Lower lobe of right lung (tissue), 2 donors: ENCODE measurements at regions not wholly inside any gene's neighbourhood (a gene's known extent, or its start where the extent isn't known, plus 50 kb on each side); places are given as distances from the start of the nearest gene placed in this dataset.
"Not testable (repeated sequence)": the region's sequence is repeated elsewhere in the genome, so short reads cannot be mapped to it uniquely, and the experiment has no call there.

Source experiments
- ATAC-seq, 2 donors: fragments of 200-7000 bp; cut with Tn5 transposase; one replicate each; pipeline ENCODE4 v1.9.1; 2020 to 2022; ENCODE audit warnings: mild to moderate bottlenecking in 2 of 2, moderate library complexity in 2 of 2
- DNase-seq: peaks from one replicate; pipeline ENCODE4 v3.0.0-alpha.2; 2020
- H3K27ac ChIP-seq: fragments of 200-600 bp; one replicate; pipeline ENCODE4 v1.8.0; 2022
- H3K27me3 ChIP-seq: fragments of 200-600 bp; one replicate; pipeline ENCODE4 v1.8.0; 2022; ENCODE audit warnings: low read depth
- H3K36me3 ChIP-seq: fragments of 200-600 bp; one replicate; pipeline ENCODE4 v1.8.0; 2022; ENCODE audit warnings: mild to moderate bottlenecking
- H3K4me1 ChIP-seq: fragments of 200-600 bp; one replicate; pipeline ENCODE4 v1.8.0; 2022
- H3K4me3 ChIP-seq: fragments of 200-600 bp; one replicate; pipeline ENCODE4 v1.8.0; 2022; ENCODE audit warnings: mild to moderate bottlenecking
- H3K9me3 ChIP-seq: fragments of 200-600 bp; one replicate; pipeline ENCODE4 v1.8.0; 2022
- CTCF ChIP-seq: fragments of 200-600 bp; IDR thresholded peaks from one replicate; pipeline ENCODE4 v1.8.0; 2022; ENCODE audit warnings: antibody characterized with exemption, mild to moderate bottlenecking
- intact Hi-C: fragments of 100-400 bp; cut with DNase I; formaldehyde crosslinking; loops from one replicate; pipeline ENCODE4 v1.11.0; 2022
- donor health status: DM: no; HTN: yes; CAD: no; lungs with severe emphysema.

- intact Hi-C loops: no loop called here
- no peaks in the 10 kb centered on the region for H3K4me1 ChIP-seq
- H3K4me3 ChIP-seq: no peak overlapping the region
- no peak for TF ChIP-seq CTCF
- no peaks in the 10 kb centered on the region for H3K9me3 ChIP-seq
- ATAC-seq (no peak), DNase-seq (no peak)
- H3K27ac ChIP-seq: no peak overlapping the region
- no peaks in the 10 kb centered on the region for H3K36me3 ChIP-seq
- no peaks in the 10 kb centered on the region for H3K27me3 ChIP-seq
These were observed 133.0 kb upstream of the FAN1 start for GRCh38 chr15:30770759-30771158.

GRCh38 chr15:30783019-30783418 is 120.7 kb upstream of the FAN1 start:
- H3K36me3 ChIP-seq: no peaks in the 10 kb centered on the region
- intact Hi-C loops: no loop called here
- H3K4me1 ChIP-seq: no peaks in the 10 kb centered on the region
- no peaks in the 10 kb centered on the region for H3K9me3 ChIP-seq
- H3K27ac ChIP-seq: no peak overlapping the region
- no peak overlapping the region for H3K4me3 ChIP-seq
- DNase-seq: no peak
- no peaks in the 10 kb centered on the region for H3K27me3 ChIP-seq
- no peak for ATAC-seq
- no peak for TF ChIP-seq CTCF

- no peak overlapping the region for H3K27ac ChIP-seq
- no peaks in the 10 kb centered on the region for H3K36me3 ChIP-seq
- no peaks in the 10 kb centered on the region for H3K9me3 ChIP-seq
- intact Hi-C loops: no loop called here
- no peak for TF ChIP-seq CTCF
- peaks cover 3% of the 10 kb centered on the region for H3K27me3 ChIP-seq
- ATAC-seq: no peak
- no peak for DNase-seq
- H3K4me3 ChIP-seq: no peak overlapping the region
- H3K4me1 ChIP-seq: no peaks in the 10 kb centered on the region
These were observed 115.1 kb upstream of the FAN1 start for GRCh38 chr15:30788595-30788994.

- Histone ChIP-seq H3K9me3 (no peaks in the 10 kb centered on the region), H3K27ac (no peak overlapping the region), H3K27me3 (peaks cover 3% of the 10 kb centered on the region), H3K4me1 (no peaks in the 10 kb centered on the region), H3K4me3 (no peak overlapping the region), H3K36me3 (no peaks in the 10 kb centered on the region)
- TF ChIP-seq CTCF: no peak
- no peak for DNase-seq
- no peak for ATAC-seq
- intact Hi-C loops: no loop called here
These were observed 112.2 kb upstream of the FAN1 start for GRCh38 chr15:30791239-30792175.

DNA sequence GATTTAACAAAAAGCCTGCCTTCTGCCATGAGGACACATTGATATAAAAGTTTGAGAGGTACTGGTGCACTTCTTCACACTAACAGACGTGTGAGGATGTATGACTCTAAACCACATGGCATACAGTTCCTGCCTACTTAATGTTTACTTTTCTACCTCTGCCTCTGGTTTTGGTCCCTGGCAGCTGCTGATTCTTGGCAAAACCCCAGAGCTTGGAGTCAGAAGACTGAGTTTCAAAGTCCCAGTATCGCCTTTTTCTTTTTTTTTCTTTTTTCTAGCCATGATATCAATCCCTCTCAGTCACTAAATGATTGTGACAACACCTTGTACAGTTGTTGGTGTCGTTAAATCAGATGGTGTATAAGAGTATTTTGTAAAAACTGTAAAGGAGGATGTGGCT is 110.9 kb upstream of the FAN1 start:
- DNase-seq, H3K4me1 ChIP-seq, H3K36me3 ChIP-seq, intact Hi-C loops, H3K27me3 ChIP-seq, H3K4me3 ChIP-seq, H3K27ac ChIP-seq, H3K9me3 ChIP-seq, ATAC-seq: not testable (repeated sequence)

DNA sequence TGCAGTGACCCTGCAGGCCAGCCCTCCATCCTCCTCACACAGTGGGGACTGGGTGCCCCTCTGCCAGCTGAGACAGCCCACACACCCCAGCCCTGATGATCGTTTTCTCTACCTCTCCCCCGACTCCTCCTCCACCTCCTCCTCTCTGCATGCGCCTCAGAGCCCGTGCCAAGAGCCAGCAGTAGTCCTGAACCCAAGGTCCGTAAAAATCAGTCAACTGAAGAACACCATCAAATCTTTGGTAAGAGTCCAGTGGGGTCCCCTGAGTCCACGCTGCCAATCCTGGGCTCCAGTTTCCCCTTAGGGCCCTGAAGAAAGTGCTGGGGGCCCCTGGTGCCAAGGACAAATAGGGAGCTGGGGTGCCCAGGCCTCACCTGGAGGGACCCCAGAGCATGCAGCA is 109.3 kb upstream of the FAN1 start:
- Histone ChIP-seq H3K36me3 (no peaks in the 10 kb centered on the region), H3K4me3 (no peak overlapping the region), H3K9me3 (no peaks in the 10 kb centered on the region), H3K27ac (no peak overlapping the region), H3K4me1 (no peaks in the 10 kb centered on the region), H3K27me3 (no peaks in the 10 kb centered on the region)
- DNase-seq (no peak), ATAC-seq (no peak)
- TF ChIP-seq CTCF: no peak
- intact Hi-C loops: no loop called here
